HUES64 (cell line): ENCODE measurements at regions not wholly inside any gene's neighbourhood (a gene's known extent, or its start where the extent isn't known, plus 50 kb on each side); places are given as distances from the start of the nearest gene placed in this dataset.
"Not testable (repeated sequence)": the region's sequence is repeated elsewhere in the genome, so short reads cannot be mapped to it uniquely, and the experiment has no call there.

ENCODE experiments used
- H3K27ac ChIP-seq: 2 replicates; pipeline ENCODE4 v1.7.0; 2013; ENCODE audit warnings: low read depth, low read length, inconsistent platforms
- H3K27me3 ChIP-seq: 2 replicates; pipeline ENCODE4 v1.6.1; 2013; ENCODE audit warnings: mild to moderate bottlenecking, low read length; ENCODE audit not compliant: insufficient read depth
- H3K36me3 ChIP-seq: 2 replicates; pipeline ENCODE4 v1.6.1; 2013; ENCODE audit warnings: mild to moderate bottlenecking, low read length; ENCODE audit not compliant: insufficient read depth
- H3K4me1 ChIP-seq: 2 replicates; pipeline ENCODE4 v1.6.1; 2013; ENCODE audit warnings: mild to moderate bottlenecking, low read length, moderate library complexity; ENCODE audit not compliant: insufficient read depth
- H3K4me3 ChIP-seq: 2 replicates; pipeline ENCODE4 v1.5.1; 2013; ENCODE audit warnings: mild to moderate bottlenecking, low read length, moderate library complexity
- H3K9ac ChIP-seq: 2 replicates; pipeline ENCODE4 v1.6.1; 2013; ENCODE audit warnings: mild to moderate bottlenecking, low read depth, low read length
- H3K9me3 ChIP-seq: 2 replicates; pipeline ENCODE4 v1.6.1; 2013; ENCODE audit warnings: low read depth, low read length; ENCODE audit not compliant: insufficient read depth
- WGBS: fragments of 150-250, 120-280 bp; methylation state at CpG from one replicate; pipeline ENCODE4 v1.1.7; 2013; ENCODE audit warnings: missing lambda C conversion rate; 5-methylcytosine and 5-hydroxymethylcytosine counted together

DNA sequence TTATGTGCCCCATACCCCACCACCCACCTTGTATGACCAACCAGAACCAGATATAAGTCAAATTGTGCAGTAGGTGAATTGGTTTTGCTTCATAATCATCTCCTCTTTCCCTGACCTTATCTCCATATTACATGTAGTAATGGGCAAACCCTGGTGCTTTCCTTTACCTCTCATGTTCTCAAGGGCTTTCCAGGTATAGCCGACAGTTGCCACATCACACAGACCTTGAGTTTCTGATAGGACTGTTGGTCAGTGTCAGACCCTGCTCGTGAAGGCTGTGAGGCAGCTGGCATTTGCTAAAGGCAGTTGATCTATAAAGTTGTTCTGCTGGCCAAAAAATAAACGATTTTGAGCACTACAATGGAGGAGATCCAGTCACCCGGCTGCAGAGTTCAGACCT, 145.9 kb downstream of the ALX1 start:
- WGBS: 91% methylated on average over 4 of the region's 4 CpGs
- no peak overlapping the region for H3K4me3 ChIP-seq
- no peaks in the 10 kb centered on the region for H3K36me3 ChIP-seq
- no peaks in the 10 kb centered on the region for H3K27me3 ChIP-seq
- H3K4me1 ChIP-seq: no peaks in the 10 kb centered on the region
- no peak overlapping the region for H3K9ac ChIP-seq
- H3K27ac ChIP-seq: no peak overlapping the region
- H3K9me3 ChIP-seq: no peaks in the 10 kb centered on the region

DNA sequence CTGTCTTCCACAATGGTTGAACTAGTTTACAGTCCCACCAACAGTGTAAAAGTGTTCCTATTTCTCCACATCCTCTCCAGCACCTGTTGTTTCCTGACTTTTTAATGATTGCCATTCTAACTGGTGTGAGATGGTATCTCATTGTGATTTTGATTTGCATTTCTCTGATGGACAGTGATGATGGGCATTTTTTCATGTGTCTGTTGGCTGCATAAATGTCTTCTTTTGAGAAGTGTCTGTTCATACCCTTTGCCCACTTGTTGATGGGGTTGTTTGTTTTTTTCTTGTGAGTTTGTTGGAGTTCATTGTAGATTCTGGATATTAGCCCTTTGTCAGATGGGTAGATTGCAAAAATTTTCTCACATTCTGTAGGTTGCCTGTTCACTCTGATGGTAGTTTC, 153.1 kb downstream of the ALX1 start:
- not testable (repeated sequence) for H3K9ac ChIP-seq, H3K27me3 ChIP-seq, H3K4me3 ChIP-seq, H3K9me3 ChIP-seq, H3K27ac ChIP-seq, H3K36me3 ChIP-seq, H3K4me1 ChIP-seq

- Histone ChIP-seq H3K9ac (no peak overlapping the region), H3K4me1 (peaks cover under 1% of the 10 kb centered on the region; the same call in 1 of the 2 replicates), H3K27me3 (no peaks in the 10 kb centered on the region), H3K27ac (no peak overlapping the region), H3K36me3 (no peaks in the 10 kb centered on the region), H3K9me3 (no peaks in the 10 kb centered on the region), H3K4me3 (no peak overlapping the region)
- 80% methylated on average over 1 of the region's 1 CpG for WGBS
These were observed 160.3 kb downstream of the ALX1 start for GRCh38 chr12:85440271-85440670.

GRCh38 chr12:85441025-85441424, 161.0 kb downstream of the ALX1 start:
- Histone ChIP-seq H3K4me3 (no peak overlapping the region), H3K9me3 (no peaks in the 10 kb centered on the region), H3K4me1 (no peaks in the 10 kb centered on the region), H3K27ac (no peak overlapping the region), H3K36me3 (no peaks in the 10 kb centered on the region), H3K9ac (no peak overlapping the region), H3K27me3 (no peaks in the 10 kb centered on the region)
- 95% methylated on average over 3 of the region's 3 CpGs for WGBS

- no peaks in the 10 kb centered on the region for H3K36me3 ChIP-seq
- 90% methylated on average over 1 of the region's 1 CpG for WGBS
- no peaks in the 10 kb centered on the region for H3K9me3 ChIP-seq
These were observed 161.7 kb downstream of the ALX1 start for GRCh38 chr12:85441741-85442140.

GRCh38 chr12:85445060-85445938, 165.3 kb downstream of the ALX1 start:
- no peaks in the 10 kb centered on the region for H3K4me1 ChIP-seq
- no peak overlapping the region for H3K4me3 ChIP-seq
- no peak overlapping the region for H3K9ac ChIP-seq
- no peaks in the 10 kb centered on the region for H3K9me3 ChIP-seq
- H3K27me3 ChIP-seq: no peaks in the 10 kb centered on the region
- no peak overlapping the region for H3K27ac ChIP-seq
- H3K36me3 ChIP-seq: no peaks in the 10 kb centered on the region
- WGBS: 83% methylated on average over 6 of the region's 6 CpGs

More at GRCh38 chr12:85441741-85442140, 161.7 kb downstream of the ALX1 start:
- Histone ChIP-seq H3K27me3 (no peaks in the 10 kb centered on the region), H3K4me1 (no peaks in the 10 kb centered on the region), H3K4me3 (no peak overlapping the region), H3K9ac (no peak overlapping the region), H3K27ac (no peak overlapping the region)

DNA sequence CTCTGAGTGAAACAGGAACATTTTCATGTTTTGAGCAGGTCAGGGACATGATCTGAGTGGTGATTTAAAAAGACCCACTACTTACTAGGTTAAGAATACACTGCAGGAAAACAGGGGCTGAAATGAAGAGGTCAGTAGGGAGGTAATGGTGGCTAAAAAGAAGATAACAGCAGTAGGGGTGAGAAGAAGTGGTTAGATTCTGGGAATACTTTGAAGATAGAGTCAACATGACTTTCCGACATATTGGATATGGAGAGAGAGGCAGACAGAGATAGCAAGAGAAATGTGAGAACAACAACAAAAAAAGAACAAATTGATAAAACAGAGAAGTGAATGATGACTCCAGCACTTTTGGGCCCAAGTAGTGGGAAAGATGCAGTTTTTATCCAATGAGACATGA, 168.0 kb downstream of the ALX1 start:
- Histone ChIP-seq H3K9me3 (no peaks in the 10 kb centered on the region), H3K4me1 (peaks cover 3% of the 10 kb centered on the region; the same call in 1 of the 2 replicates), H3K9ac (no peak overlapping the region), H3K27me3 (no peaks in the 10 kb centered on the region), H3K4me3 (no peak overlapping the region), H3K27ac (no peak overlapping the region), H3K36me3 (no peaks in the 10 kb centered on the region)
- WGBS: 79% methylated on average over 1 of the region's 1 CpG

DNA sequence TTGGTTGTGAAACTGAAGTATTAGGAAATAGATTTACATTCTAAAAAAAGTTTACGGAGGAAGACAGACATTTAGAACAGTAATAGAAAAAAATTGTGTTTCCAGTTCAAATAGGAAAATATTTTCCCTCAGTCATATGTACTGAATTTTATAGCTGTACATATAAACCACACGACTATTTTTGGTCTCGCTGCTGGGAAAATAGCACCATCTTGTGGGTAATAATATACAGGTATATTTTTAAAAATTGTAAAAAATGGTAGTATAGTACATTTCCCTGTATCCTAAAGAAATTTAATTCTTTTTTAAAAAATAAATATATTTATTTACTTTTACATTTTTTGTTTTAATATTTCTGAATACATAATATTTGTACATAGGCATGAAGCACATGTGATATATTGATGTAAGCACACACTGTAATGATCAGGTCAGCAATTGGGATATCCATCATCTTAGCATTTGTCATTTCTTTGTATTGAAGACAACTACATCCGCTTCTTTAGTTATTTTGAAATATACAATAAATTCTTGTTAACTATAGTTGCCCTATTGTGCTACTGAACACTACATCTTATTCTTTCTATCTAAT, 168.6 kb downstream of the ALX1 start:
- Histone ChIP-seq H3K27ac (no peak overlapping the region), H3K4me1 (peaks cover 3% of the 10 kb centered on the region; the same call in 1 of the 2 replicates), H3K4me3 (no peak overlapping the region), H3K9me3 (no peaks in the 10 kb centered on the region), H3K9ac (no peak overlapping the region), H3K27me3 (no peaks in the 10 kb centered on the region), H3K36me3 (no peaks in the 10 kb centered on the region)
- WGBS: 86% methylated on average over 1 of the region's 4 CpGs

- Histone ChIP-seq H3K27me3 (no peaks in the 10 kb centered on the region), H3K4me3 (no peak overlapping the region), H3K4me1 (peaks cover 5% of the 10 kb centered on the region; the same call in 1 of the 2 replicates), H3K9ac (no peak overlapping the region), H3K9me3 (no peaks in the 10 kb centered on the region), H3K36me3 (no peaks in the 10 kb centered on the region), H3K27ac (no peak overlapping the region)
- WGBS: 100% methylated on average over 1 of the region's 1 CpG
These were observed 177.0 kb downstream of the ALX1 start for GRCh38 chr12:85457016-85457415.

DNA sequence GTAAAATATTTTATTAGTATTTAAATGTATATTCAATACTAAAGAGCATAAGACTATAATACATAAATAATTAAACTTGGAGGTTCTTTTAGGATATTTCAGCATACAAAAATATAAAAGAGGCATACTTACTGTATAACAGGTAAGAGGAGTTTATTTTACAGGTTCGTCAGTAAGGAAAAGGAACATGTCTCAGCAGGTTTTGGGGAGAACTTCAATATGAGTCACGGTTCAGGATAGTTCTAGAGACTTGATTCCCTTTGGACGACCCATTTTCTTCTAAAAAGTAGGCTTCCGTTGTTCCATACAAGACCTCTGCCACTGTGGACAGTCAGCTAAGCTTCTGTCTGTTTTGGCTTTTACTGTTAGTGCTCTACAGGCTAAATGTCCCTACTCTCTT, 181.1 kb downstream of the ALX1 start:
- 95% methylated on average over 4 of the region's 4 CpGs for WGBS
- no peaks in the 10 kb centered on the region for H3K36me3 ChIP-seq
- H3K27ac ChIP-seq: no peak overlapping the region
- no peaks in the 10 kb centered on the region for H3K27me3 ChIP-seq
- no peaks in the 10 kb centered on the region for H3K9me3 ChIP-seq
- no peak overlapping the region for H3K9ac ChIP-seq
- H3K4me1 ChIP-seq: 0 out of 2 replicates have a peak, but pooled peaks cover 5% of the 10 kb centered on the region
- no peak overlapping the region for H3K4me3 ChIP-seq

DNA sequence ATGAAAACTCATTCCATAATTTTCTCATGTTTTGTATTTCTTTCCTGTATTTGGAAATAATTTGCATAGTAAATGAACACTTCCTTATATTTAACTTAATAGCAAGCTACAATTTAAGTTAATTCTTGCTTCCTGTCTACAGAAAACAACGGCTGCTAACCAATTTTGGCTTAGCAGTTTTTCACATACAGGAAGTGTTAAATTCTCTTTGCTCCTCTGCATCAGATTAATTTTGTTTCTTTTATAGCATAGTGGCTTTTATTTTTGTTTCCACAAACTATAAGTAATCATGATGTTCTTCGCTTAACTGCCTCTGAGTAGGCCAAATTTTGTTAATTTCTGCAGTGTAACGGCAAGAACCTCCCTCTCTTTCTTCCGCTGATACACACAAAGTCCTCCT, 182.9 kb downstream of the ALX1 start:
- WGBS: 84% methylated on average over 4 of the region's 4 CpGs
- no peaks in the 10 kb centered on the region for H3K36me3 ChIP-seq
- no peak overlapping the region for H3K9ac ChIP-seq
- no peaks in the 10 kb centered on the region for H3K9me3 ChIP-seq
- H3K27ac ChIP-seq: no peak overlapping the region
- H3K4me3 ChIP-seq: no peak overlapping the region
- no peaks in the 10 kb centered on the region for H3K27me3 ChIP-seq
- peaks cover 9% of the 10 kb centered on the region; the same call in 1 of the 2 replicates for H3K4me1 ChIP-seq
